GM15510 (cell line): ENCODE measurements at regions not wholly inside any gene's neighbourhood (a gene's known extent, or its start where the extent isn't known, plus 50 kb on each side); places are given as distances from the start of the nearest gene placed in this dataset.
A peak's percentile ranks its signal among the peaks of the same experiment; 100 is the strongest.

Source experiments
- POLR2A ChIP-seq: IDR thresholded peaks from 3 replicates; pipeline ENCODE4 v1.6.1; 2011; ENCODE audit warnings: borderline replicate concordance; ENCODE audit not compliant: insufficient read length; ENCODE audit errors: extremely low read depth

DNA sequence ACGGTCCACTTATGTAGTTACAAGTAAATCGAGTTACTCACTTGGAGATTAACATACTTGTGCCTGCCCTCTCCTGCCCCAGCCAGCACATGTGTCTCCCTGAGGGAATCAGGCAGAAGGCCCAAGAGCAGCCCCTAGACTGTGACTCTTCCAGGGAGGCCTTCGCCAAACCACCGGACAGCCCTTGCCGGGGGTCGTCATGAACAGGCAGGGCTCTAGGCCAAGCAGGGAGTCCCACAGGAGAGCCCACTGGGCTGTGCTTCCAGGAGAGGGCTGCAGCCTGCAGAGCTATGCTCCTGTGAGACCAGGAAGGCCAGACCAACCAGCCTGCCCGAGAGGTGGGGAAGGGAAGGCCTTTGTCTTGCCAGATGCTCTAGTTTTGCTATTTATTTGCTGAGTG, 283.3 kb downstream of the FOXO1 start:
- no peak for TF ChIP-seq POLR2A

DNA sequence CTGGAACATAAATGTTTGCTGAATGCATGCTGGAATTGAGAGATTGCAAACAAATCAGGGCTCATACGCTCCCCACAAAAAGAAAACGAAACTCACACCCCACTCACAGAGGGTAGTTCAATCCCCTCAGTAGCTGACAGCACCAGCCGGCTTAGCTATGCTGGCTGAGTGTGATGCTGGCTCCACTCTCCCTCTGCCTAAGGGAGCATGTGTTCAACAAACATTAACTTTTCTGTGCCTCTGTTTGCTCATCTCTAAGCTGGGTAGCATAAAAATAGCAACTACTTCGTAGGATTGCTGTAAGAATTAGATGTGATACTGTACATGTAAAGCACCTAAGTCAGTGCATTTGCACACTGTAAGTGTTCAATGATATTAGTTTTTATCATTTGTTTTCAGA, 282.6 kb downstream of the FOXO1 start:
- TF ChIP-seq POLR2A: no peak

DNA sequence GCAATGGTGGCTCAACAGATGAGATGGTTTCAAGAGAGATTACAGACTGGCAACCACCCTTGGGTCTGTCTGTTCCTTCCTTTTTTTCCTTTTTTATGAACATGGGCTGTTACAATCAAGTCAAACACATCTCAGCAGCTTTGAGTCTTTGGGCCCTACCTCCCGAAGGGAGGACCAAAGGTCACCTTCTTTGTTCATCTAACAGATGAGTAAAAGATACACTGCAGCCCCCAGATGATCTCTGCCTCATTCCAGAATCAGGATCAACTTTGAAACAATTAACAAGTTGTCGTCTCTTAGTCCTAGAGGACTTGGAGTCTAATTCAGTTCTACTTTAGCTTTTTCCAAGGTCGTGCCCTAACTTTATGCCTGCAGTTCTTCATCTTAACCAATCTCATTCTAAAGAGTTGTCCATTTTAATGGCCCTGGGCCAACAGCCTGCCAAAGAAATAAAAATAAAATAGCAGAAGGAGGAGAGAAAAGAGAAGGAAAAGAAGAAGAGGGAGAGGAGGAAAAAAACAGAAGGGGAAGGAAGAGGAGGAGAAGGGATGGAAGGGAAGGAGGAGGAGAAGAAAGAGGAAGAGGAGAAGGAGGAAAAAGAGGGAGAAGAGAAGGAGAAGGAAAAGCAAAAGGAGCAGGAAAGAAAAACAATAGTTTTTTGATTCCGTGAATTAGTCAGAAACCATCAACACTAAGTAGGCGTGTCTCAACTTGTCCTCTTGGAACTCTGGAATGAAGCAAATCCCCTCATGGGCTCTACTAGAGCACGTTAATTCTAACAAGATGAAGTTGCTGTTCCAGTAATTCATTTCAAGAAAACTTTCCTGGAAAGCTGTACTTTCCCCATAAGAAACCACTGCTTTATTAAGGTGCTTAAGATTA, 281.2 kb downstream of the FOXO1 start:
- TF ChIP-seq POLR2A: no peak

DNA sequence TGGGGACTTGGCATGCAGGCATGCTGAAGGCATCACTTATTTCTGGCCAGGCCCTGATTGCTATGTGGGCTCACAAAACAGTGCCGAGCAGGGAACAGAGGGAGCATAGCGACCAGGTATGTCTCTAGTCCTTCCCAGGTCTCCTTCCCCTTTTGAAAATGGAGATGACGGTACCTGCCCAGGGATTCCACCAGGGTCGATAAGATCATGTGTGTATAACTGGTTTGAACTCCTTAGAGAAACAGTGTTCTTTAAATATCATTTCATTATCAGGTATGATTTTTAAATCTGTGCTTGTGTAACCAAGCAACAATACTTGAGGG, 280.6 kb downstream of the FOXO1 start:
- no peak for TF ChIP-seq POLR2A

DNA sequence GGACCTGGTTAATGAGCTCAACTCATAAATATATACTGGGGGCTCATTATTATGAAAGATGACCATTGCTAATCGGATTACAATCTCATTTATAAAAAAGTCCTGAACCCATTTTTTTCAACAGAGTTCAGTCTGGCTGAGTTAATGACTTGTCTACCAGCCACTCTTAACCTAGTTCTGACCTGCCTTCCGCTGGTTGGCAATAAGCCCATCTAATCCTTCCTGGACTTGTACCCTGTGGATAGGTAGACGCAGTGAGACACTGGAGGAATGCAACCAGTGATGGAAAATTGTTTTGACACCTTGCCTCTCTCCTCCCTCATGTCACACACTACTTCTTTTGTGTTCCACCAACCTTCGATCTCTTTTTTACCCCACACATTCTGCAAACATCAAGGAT, 279.9 kb downstream of the FOXO1 start:
- no peak for TF ChIP-seq POLR2A

DNA sequence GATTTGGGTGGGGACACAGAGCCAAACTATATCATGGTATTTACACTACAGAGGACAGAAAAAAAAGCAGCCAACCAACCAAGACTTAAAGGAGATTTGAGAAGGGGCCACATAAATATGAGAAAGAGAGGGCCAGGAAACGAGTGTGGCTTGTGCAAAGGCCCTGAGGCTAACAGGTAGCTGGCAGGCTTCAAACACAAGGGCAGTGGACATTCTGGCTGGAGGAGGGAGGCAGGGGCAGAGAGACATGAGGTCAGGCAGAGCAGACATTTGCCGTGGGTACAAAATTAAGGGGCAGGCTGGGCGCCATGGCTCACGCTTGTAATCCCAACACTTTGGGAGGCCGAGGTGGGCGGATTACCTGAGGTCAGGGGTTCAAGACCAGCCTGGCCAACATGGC, 278.7 kb downstream of the FOXO1 start:
- no peak for TF ChIP-seq POLR2A

DNA sequence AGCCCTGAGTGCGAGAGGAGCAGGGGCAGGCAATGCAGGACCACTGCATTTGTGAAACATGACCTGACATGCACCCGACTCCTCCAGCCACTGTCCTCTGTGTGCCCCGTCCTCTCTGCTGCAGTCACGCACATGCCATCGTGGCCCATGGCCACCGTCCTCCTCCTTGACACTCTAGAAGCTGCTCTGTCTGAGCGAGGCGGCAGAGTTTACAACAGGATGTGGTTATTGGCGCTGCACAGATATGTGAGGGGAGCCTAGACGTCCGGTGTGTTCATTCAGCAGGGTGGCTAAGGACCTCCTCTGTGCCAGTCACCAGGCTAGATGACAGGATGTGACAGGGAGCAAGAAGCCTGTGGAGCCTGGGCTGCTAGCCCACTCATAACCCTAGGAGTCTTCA, 277.8 kb downstream of the FOXO1 start:
- peak; percentile 9 for TF ChIP-seq POLR2A

DNA sequence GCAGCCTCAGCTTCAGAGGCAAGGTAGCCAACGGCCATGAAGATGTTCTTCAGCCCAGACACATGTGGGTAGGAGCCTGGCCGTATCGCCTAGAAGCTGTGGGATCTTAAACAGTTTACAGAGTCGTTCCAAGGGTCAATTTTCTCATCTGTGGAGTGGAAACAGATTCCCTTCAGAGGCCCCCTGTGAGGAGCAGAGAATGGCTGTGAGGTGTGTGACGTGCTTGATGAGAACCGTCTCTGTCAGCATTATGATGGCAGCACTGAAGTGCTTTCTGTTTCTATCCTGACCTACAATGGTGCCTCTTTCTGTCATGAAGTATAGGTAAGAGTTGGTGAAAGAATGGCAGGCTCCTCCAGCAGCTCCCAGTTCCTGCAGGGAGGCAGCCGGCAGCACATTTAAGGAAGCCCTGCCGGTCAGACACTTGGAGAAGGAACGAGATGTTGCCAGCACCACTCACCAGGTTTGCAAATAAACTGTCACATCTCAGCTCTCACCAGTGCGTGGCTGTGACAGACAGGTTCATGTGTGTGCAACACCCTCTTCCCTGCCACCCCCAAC, 277.3 kb downstream of the FOXO1 start:
- no peak for TF ChIP-seq POLR2A

DNA sequence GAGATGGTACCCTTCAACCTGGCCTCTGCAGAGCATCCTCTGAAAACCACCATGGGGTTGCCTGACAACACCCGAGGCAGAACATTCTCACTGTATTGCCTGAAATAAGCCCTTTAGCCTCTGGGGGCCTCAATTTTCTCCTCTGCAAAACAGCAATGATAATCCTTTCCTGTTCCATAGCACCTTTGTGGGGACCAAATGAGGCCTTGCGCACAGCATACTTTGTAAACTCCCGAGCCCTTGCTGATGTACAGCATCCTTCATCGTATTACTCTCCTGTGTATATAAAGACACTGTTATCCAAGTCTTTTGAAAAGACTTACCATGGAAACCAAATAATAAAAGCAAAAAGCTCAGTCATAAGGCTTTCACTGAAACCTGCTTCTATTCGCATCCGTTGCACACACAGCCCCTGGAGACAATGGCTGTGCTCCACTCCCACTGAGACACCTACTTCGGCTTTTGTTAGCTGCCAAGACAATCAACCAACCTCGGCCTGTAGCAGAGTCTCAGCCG, 276.0 kb downstream of the FOXO1 start:
- TF ChIP-seq POLR2A: no peak

DNA sequence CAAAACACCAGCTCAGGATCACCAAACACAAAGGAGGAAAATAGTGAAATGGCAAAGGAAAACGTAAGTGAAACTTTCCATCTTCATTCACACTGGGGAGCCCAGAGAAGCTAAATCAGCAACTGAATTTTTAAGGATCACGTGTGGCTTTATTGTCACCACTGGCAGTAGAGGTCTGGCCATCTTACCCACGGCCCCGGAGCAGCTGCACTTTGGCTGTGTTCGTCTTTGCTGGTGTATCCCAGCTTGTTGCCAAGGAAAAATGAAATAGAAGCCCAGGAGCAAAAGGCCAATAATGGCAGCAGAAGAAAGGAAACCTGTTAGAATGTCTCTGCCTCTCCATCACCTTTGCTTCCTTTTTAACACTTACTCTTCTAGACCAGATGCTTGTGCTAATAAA, 274.7 kb downstream of the FOXO1 start:
- no peak for TF ChIP-seq POLR2A

DNA sequence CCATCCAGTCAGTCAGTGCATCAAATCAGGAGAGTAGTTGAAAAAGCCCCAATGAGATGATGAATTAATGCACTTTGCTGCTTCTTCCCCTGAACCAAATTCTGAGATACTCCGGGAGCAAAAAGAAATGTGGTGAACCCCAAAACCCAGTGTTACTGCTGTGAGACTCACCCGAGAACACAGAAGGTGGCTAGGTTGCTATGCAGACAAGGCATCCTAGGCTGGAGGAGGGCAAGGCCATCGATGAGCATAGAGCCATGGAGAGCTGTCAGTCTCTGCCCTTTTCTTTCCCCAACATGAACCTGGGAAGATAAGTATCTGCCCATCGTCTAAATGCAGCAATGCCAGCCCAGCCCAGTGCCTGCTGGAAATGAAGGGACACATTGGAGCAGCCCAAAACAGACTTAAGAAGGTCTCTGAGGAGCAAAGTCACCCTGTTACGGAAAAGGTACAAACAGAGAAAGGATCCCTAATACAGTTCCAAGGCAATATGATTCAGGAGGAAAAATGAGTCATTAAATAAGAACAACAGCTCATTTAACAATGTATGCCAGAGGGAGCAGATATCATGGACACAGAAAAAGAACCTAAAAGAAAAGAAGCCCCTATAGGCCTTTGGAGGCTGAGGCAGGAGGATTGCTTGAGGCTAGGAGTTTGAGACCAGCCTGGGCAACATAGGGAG, 272.0 kb downstream of the FOXO1 start:
- no peak for TF ChIP-seq POLR2A

DNA sequence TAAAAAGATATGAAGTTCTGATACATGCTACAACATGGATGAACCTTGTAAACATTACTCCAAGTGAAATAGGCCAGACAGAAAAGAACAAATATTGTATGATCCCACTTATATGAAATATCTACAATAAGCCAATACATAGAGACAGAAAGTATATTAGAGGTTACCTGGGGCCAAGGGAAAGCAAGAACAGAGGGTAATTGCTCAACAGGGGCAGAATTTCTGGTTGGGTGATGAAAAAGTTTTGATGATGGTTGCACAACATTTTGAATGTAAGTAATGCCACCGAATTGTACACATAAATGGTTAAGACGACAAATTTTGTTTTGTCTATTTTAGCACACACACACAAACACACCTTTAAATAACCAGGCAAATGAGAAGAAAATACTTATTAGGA, 268.4 kb downstream of the FOXO1 start:
- TF ChIP-seq POLR2A: no peak

DNA sequence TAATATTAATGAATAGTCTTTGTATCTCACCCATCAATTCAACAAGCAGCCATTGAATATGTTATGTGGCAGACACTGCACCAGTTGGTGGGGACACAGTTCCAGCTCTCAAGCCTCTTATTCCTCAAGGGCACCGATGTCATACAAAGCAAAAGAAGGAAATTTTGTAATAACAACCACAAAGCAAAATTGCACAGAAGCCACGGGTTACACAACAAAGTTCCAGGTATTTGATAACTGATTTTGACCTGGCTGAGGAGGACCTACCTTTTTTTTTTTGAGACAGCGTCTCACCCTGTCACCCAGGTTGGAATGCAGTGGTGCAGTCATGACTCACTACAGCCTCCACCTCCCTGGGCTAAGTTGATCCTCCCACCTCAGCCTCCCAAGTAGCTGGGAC, 266.7 kb downstream of the FOXO1 start:
- no peak for TF ChIP-seq POLR2A

DNA sequence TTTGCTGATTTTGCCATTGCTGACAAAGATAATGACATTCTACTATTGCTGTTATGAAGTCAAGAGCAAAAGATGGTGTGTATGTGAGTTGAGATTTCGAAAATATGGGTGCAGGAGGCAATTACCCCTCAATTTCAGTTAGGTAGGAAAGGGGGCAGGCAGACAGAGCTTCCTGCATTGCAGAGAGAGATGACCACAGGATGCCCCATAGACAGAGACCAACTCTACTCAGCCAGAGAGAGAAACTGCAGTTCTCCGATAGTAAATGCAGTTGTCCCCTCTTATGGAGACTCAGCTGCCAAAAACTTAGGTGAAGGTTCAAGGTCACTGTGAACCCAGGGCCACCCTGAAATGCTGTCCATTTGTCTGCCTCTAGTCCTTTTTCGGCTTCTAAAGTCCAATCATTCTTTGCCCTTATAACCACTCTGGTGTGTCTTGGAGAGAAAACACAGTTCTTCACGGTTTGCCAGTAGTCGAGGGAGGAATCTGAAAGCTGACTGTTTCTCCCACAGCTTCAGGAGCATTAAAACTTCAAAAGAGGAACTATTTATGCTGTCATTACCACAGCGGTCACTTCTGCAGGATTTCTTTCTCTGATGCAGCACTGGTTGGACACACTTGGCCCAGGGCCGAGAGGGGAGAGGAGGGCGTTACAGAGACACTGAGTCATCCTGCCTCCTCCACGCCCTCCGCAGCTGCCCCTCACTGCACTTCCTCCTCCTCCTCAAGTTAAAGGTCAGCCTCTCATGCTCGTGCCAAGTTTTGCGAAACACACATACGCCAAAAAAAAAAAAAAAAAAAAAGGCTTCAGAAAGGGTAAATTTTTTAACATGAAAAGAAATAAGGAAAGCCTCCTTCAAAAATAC, 264.3 kb downstream of the FOXO1 start:
- no peak for TF ChIP-seq POLR2A
